Lung (tissue), 11 donors: ENCODE measurements at regions not wholly inside any gene's neighbourhood (a gene's known extent, or its start where the extent isn't known, plus 50 kb on each side); places are given as distances from the start of the nearest gene placed in this dataset.

Experiments used
- ATAC-seq: fragments of 200-7000 bp; cut with Tn5 transposase; one replicate; pipeline ENCODE4 v1.9.1; 2020; ENCODE audit warnings: moderate number of reproducible peaks; ENCODE audit not compliant: insufficient read depth, low FRiP score
- DNase-seq, 3 donors: peaks; one replicate each; pipeline ENCODE4 v3.0.0-alpha.2; 2013 to 2017
- H3K27ac ChIP-seq, 2 donors: one replicate each; pipeline ENCODE4 v1.5.1; 2013; ENCODE audit warnings: mild to moderate bottlenecking in 2 of 2, moderate library complexity in 2 of 2, control low read depth in 1 of 2, inconsistent platforms in 1 of 2, low read depth in 1 of 2, low read length in 1 of 2
- H3K27me3 ChIP-seq, 3 donors: one replicate each; pipeline ENCODE4 v1.5.1; 2013; ENCODE audit warnings: low read length in 2 of 3; ENCODE audit not compliant: control insufficient read depth in 3 of 3, insufficient read depth in 3 of 3
- H3K36me3 ChIP-seq, 4 donors: one replicate each; pipeline ENCODE4 v1.5.1; 2013; ENCODE audit warnings: low read length in 4 of 4, mild to moderate bottlenecking in 1 of 4, moderate library complexity in 1 of 4; ENCODE audit not compliant: control insufficient read depth in 4 of 4, insufficient read depth in 4 of 4
- H3K4me1 ChIP-seq, 5 donors: one replicate each; pipeline ENCODE4 v1.5.1; 2013; ENCODE audit warnings: low read length in 5 of 5, mild to moderate bottlenecking in 2 of 5, moderate library complexity in 1 of 5; ENCODE audit not compliant: control insufficient read depth in 5 of 5, insufficient read depth in 5 of 5
- H3K4me3 ChIP-seq: one replicate; pipeline ENCODE4 v1.5.1; 2013; ENCODE audit warnings: mild to moderate bottlenecking, control low read depth, moderate library complexity
- H3K9ac ChIP-seq, 2 donors: one replicate each; pipeline ENCODE4 v1.5.1; 2013; ENCODE audit warnings: low read length in 2 of 2, control low read depth in 1 of 2; ENCODE audit not compliant: insufficient read depth in 1 of 2
- H3K9me3 ChIP-seq, 4 donors: one replicate each; pipeline ENCODE4 v1.5.1; 2013; ENCODE audit warnings: low read length in 3 of 4, mild to moderate bottlenecking in 1 of 4, moderate library complexity in 1 of 4; ENCODE audit not compliant: control insufficient read depth in 4 of 4, insufficient read depth in 3 of 4
- CTCF ChIP-seq: IDR thresholded peaks from 2 replicates; pipeline ENCODE4 v1.5.1; 2012; ENCODE audit warnings: mild to moderate bottlenecking; ENCODE audit errors: control extremely low read depth, extremely low read depth
- WGBS, 2 donors: extraction: QIAGEN DNeasy Blood & Tissue Kit; methylation state at CpG; one replicate each; pipeline ENCODE4 v1.1.7; 2013; 5-methylcytosine and 5-hydroxymethylcytosine counted together
- donor health status: control.
- donor health status: control.
- donor health status: Bipolar disorder and iron deficiency.
- donor health status: healthy.
- donor health status: DM: yes; HTN: yes; CAD: no.

GRCh38 chr9:81370096-81370495 lies 319.3 kb downstream of the TLE1 start:
- WGBS, 2 donors, result 68 to 79% methylated on average over 3 of the region's 3 CpGs

DNA sequence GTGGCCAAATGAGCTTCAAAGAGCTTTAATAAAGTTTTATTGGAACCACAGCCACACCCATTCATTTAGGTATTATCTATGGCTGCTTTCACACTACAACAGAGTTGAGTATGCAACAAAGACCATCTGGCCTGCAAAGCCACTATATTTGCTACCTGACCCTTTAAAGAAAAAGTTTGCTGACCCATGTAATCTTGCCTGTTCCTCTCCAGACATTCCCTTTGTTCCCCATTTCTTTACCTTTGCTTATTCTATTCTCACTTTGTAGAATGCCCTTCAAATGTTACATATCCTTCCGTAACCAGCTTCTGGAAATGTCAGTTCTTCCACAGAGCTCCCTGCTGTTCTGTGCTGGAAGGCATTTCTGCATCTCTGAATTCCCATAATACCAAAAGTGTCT lies 320.2 kb downstream of the TLE1 start:
- Histone ChIP-seq H3K36me3 (no peaks in the 10 kb centered on the region), H3K4me3 (no peak overlapping the region), H3K9ac (no peak overlapping the region), H3K9me3 (peaks cover 0 to 7% (median 1%) of the 10 kb centered on the region in 4 donors), H3K27ac (no peak overlapping the region), H3K27me3 (no peaks in the 10 kb centered on the region), H3K4me1 (peaks cover 0 to 3% (median 0%) of the 10 kb centered on the region in 5 donors)
- WGBS, 2 donors, result 100% methylated on average over 1 of the region's 1 CpG
- DNase-seq (no peak), ATAC-seq (no peak)
- TF ChIP-seq CTCF, result no peak

More at GRCh38 chr9:81370096-81370495, 319.3 kb downstream of the TLE1 start:
- TF ChIP-seq CTCF, result no peak
- Histone ChIP-seq H3K9ac (no peak overlapping the region), H3K36me3 (no peaks in the 10 kb centered on the region), H3K27ac (no peak overlapping the region), H3K27me3 (no peaks in the 10 kb centered on the region), H3K4me1 (peaks cover 0 to 5% (median 2%) of the 10 kb centered on the region in 5 donors), H3K4me3 (no peak overlapping the region), H3K9me3 (peaks cover 0 to 3% (median 1%) of the 10 kb centered on the region in 4 donors)
- ATAC-seq, result no peak
- DNase-seq, result no peak

DNA sequence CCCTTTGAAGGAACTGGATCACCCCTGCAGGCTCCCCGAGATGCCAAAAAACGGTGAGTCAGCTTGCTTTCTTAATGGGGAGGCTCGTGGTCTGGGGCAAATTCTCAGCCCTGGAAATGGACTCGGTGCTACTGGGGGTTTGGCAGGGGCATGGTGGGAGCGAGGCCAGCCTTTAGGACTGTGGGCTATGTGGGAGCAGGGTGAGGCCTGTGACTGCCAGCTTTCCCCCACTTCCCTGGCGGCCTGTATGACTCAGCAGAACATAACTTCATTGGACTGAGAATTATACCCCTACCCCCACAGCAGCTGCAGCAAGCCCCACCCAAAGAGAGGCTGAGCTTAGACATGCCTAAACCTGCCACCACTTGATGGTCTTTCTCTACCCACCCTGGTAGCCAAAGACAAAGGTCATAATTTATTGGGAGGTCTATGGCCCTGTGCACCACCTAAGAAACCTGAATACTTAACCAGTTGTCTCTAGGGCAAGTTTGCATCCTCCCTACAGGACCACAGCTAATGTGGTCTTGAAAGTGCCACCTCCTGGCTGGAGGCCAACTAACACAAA lies 325.3 kb downstream of the TLE1 start:
- no peaks in the 10 kb centered on the region for H3K27me3 ChIP-seq
- H3K27ac ChIP-seq, result no peak overlapping the region
- WGBS, 2 donors, result 89 to 95% methylated on average over 6 of the region's 6 CpGs
- no peaks in the 10 kb centered on the region for H3K36me3 ChIP-seq
- no peak for TF ChIP-seq CTCF
- no peaks in the 10 kb centered on the region for H3K4me1 ChIP-seq
- no peak overlapping the region for H3K9ac ChIP-seq
- H3K9me3 ChIP-seq, result peaks cover 0 to 7% (median 3%) of the 10 kb centered on the region in 4 donors
- ATAC-seq (no peak), DNase-seq (no peak)
- H3K4me3 ChIP-seq, result no peak overlapping the region

GRCh38 chr9:81361296-81361695 lies 328.1 kb downstream of the TLE1 start:
- H3K9ac ChIP-seq, result no peak overlapping the region
- DNase-seq, result no peak
- no peak for ATAC-seq
- H3K9me3 ChIP-seq, result peaks cover 0 to 7% (median 3%) of the 10 kb centered on the region in 4 donors
- H3K4me1 ChIP-seq, result no peaks in the 10 kb centered on the region
- H3K36me3 ChIP-seq, result no peaks in the 10 kb centered on the region
- H3K27ac ChIP-seq, result no peak overlapping the region
- 83% methylated on average over 2 of the region's 2 CpGs for WGBS, 2 donors
- no peak overlapping the region for H3K4me3 ChIP-seq
- no peaks in the 10 kb centered on the region for H3K27me3 ChIP-seq
- no peak for TF ChIP-seq CTCF
